SK-N-MC (cell line): ENCODE measurements at regions not wholly inside any gene's neighbourhood (a gene's known extent, or its start where the extent isn't known, plus 50 kb on each side); places are given as distances from the start of the nearest gene placed in this dataset.

ENCODE experiments used
- DNase-seq: peaks from one replicate; pipeline ENCODE4 v3.0.0-alpha.2; 2011; ENCODE audit warnings: low read depth, low spot score
- H3K27ac ChIP-seq: fragments of 200-600 bp; sonication (generic); 2 replicates; pipeline ENCODE4 v1.5.1; 2016; ENCODE audit warnings: mixed run types
- H3K36me3 ChIP-seq: fragments of 200-600 bp; sonication (generic); 2 replicates; pipeline ENCODE4 v1.6.1; 2017; ENCODE audit warnings: antibody characterized with exemption, low read length, mixed read lengths; ENCODE audit not compliant: insufficient read depth
- H3K4me3 ChIP-seq: fragments of 200-600 bp; sonication (generic); 2 replicates; pipeline ENCODE4 v1.5.1; 2016
- H3K9ac ChIP-seq: fragments of 200-600 bp; sonication (generic); 2 replicates; pipeline ENCODE4 v1.8.0; 2017; ENCODE audit warnings: mixed run types, mixed read lengths; ENCODE audit not compliant: insufficient read length
- H3K9me3 ChIP-seq: fragments of 200-600 bp; sonication (generic); 2 replicates; pipeline ENCODE4 v1.6.1; 2017; ENCODE audit warnings: low read depth, mild to moderate bottlenecking, antibody characterized with exemption, low read length, moderate library complexity, mixed read lengths
- EZH2 ChIP-seq: fragments of 200-600 bp; sonication (generic); IDR thresholded peaks from one replicate; pipeline ENCODE4 v1.6.1; 2017; ENCODE audit warnings: antibody characterized with exemption
- FOXP2 ChIP-seq: optimal IDR thresholded peaks from 2 replicates; pipeline ENCODE3; 2011; ENCODE audit warnings: mild to moderate bottlenecking, moderate library complexity; ENCODE audit not compliant: insufficient read depth; ENCODE audit errors: extremely low read length, control extremely low read depth
- POLR2AphosphoS5 ChIP-seq: IDR thresholded peaks from 2 replicates; pipeline ENCODE4 v1.6.1; 2012; ENCODE audit warnings: mild to moderate bottlenecking, low read depth, low read length, borderline replicate concordance

- DNase-seq, result no peak
- Histone ChIP-seq H3K9ac (no peak overlapping the region), H3K27ac (no peak overlapping the region), H3K9me3 (no peaks in the 10 kb centered on the region), H3K36me3 (no peaks in the 10 kb centered on the region), H3K4me3 (no peak overlapping the region)
- no peak for TF ChIP-seq POLR2AphosphoS5
- no peak for TF ChIP-seq FOXP2
- no peak for TF ChIP-seq EZH2
These were observed 1455.5 kb upstream of the ZEB2 start for GRCh38 chr2:145975406-145975805.

- no peak overlapping the region for H3K9ac ChIP-seq
- H3K27ac ChIP-seq, result no peak overlapping the region
- H3K4me3 ChIP-seq, result no peak overlapping the region
- DNase-seq, result no peak
- H3K36me3 ChIP-seq, result no peaks in the 10 kb centered on the region
- no peak for TF ChIP-seq FOXP2
- TF ChIP-seq POLR2AphosphoS5, result no peak
- no peak for TF ChIP-seq EZH2
- no peaks in the 10 kb centered on the region for H3K9me3 ChIP-seq
These were observed 1441.9 kb upstream of the ZEB2 start for GRCh38 chr2:145961846-145962245.

GRCh38 chr2:145960479-145961163 lies 1440.7 kb upstream of the ZEB2 start:
- no peak overlapping the region for H3K27ac ChIP-seq
- no peak for DNase-seq
- no peak for TF ChIP-seq FOXP2
- TF ChIP-seq EZH2, result no peak
- TF ChIP-seq POLR2AphosphoS5, result no peak
- H3K4me3 ChIP-seq, result no peak overlapping the region
- no peaks in the 10 kb centered on the region for H3K9me3 ChIP-seq
- H3K36me3 ChIP-seq, result no peaks in the 10 kb centered on the region
- H3K9ac ChIP-seq, result no peak overlapping the region

- Histone ChIP-seq H3K9me3 (no peaks in the 10 kb centered on the region), H3K27ac (no peak overlapping the region), H3K9ac (no peak overlapping the region), H3K36me3 (no peaks in the 10 kb centered on the region), H3K4me3 (no peak overlapping the region)
- DNase-seq, result no peak
- no peak for TF ChIP-seq FOXP2
- TF ChIP-seq EZH2, result no peak
These were observed 1438.7 kb upstream of the ZEB2 start for GRCh38 chr2:145958611-145959010.

GRCh38 chr2:145957929-145958328 lies 1438.0 kb upstream of the ZEB2 start:
- no peak overlapping the region for H3K27ac ChIP-seq
- H3K9me3 ChIP-seq, result no peaks in the 10 kb centered on the region
- DNase-seq, result no peak

GRCh38 chr2:145939949-145940348 lies 1420.0 kb upstream of the ZEB2 start:
- Histone ChIP-seq H3K9ac (no peak overlapping the region), H3K4me3 (no peak overlapping the region), H3K9me3 (no peaks in the 10 kb centered on the region), H3K36me3 (no peaks in the 10 kb centered on the region), H3K27ac (no peak overlapping the region)
- no peak for DNase-seq
- no peak for TF ChIP-seq POLR2AphosphoS5
- no peak for TF ChIP-seq EZH2
- TF ChIP-seq FOXP2, result no peak

More at GRCh38 chr2:145957929-145958328, 1438.0 kb upstream of the ZEB2 start:
- Histone ChIP-seq H3K9ac (no peak overlapping the region), H3K36me3 (no peaks in the 10 kb centered on the region), H3K4me3 (no peak overlapping the region)
- TF ChIP-seq EZH2 (no peak), FOXP2 (no peak), POLR2AphosphoS5 (no peak)

- no peaks in the 10 kb centered on the region for H3K36me3 ChIP-seq
- peak overlapping the region; percentile 53; the same call in 1 of the 2 replicates for H3K27ac ChIP-seq
- TF ChIP-seq FOXP2 (no peak), POLR2AphosphoS5 (no peak), EZH2 (no peak)
- no peak overlapping the region for H3K9ac ChIP-seq
- no peaks in the 10 kb centered on the region for H3K9me3 ChIP-seq
- H3K4me3 ChIP-seq, result no peak overlapping the region
- DNase-seq, result no peak
These were observed 1415.1 kb upstream of the ZEB2 start for GRCh38 chr2:145935016-145935415.

- no peaks in the 10 kb centered on the region for H3K9me3 ChIP-seq
- TF ChIP-seq POLR2AphosphoS5, result peak; percentile 61; the same call in 1 of the 2 replicates
- no peak for TF ChIP-seq EZH2
- peak; percentile 73 for DNase-seq
- no peaks in the 10 kb centered on the region for H3K36me3 ChIP-seq
- peak overlapping the region; percentile 75 for H3K4me3 ChIP-seq
- peak overlapping the region; percentile 76 for H3K9ac ChIP-seq
- peak overlapping the region; percentile 92 for H3K27ac ChIP-seq
These were observed 1412.0 kb upstream of the ZEB2 start for GRCh38 chr2:145931781-145932395.

- no peak for TF ChIP-seq POLR2AphosphoS5
- no peak for TF ChIP-seq FOXP2
- TF ChIP-seq EZH2, result no peak
- Histone ChIP-seq H3K36me3 (no peaks in the 10 kb centered on the region), H3K27ac (no peak overlapping the region)
These were observed 1410.4 kb upstream of the ZEB2 start for GRCh38 chr2:145930318-145930717.

More at GRCh38 chr2:145930318-145930717, 1410.4 kb upstream of the ZEB2 start:
- Histone ChIP-seq H3K4me3 (no peak overlapping the region), H3K9ac (no peak overlapping the region), H3K9me3 (no peaks in the 10 kb centered on the region)
- DNase-seq, result no peak
